Lower leg skin (tissue), 4 donors: ENCODE measurements at regions not wholly inside any gene's neighbourhood (a gene's known extent, or its start where the extent isn't known, plus 50 kb on each side); places are given as distances from the start of the nearest gene placed in this dataset.
A peak's percentile ranks its signal among the peaks of the same experiment; 100 is the strongest.

Experiments used
- DNase-seq, 2 donors: peaks; one replicate each; pipeline ENCODE4 v3.0.0-alpha.2; 2019; ENCODE audit warnings: low spot score in 2 of 2
- H3K4me3 ChIP-seq: fragments of 200-600 bp; sonication (generic); 2 replicates; pipeline ENCODE4 v1.5.1; 2017; ENCODE audit warnings: mild to moderate bottlenecking, low read depth; ENCODE audit not compliant: poor library complexity, severe bottlenecking
- CTCF ChIP-seq, 3 donors: fragments of 450-650 bp; IDR thresholded peaks; one replicate each; pipeline ENCODE4 v1.5.1; 2016; ENCODE audit warnings: antibody characterized with exemption in 3 of 3, mild to moderate bottlenecking in 3 of 3, moderate library complexity in 2 of 3
- POLR2A ChIP-seq, 2 donors: fragments of 450-650 bp; IDR thresholded peaks; one replicate each; pipeline ENCODE4 v1.6.1; 2016 to 2017; ENCODE audit warnings: antibody characterized with exemption in 2 of 2, mild to moderate bottlenecking in 1 of 2, moderate library complexity in 1 of 2
- WGBS, 2 donors: methylation state at CpG; one replicate each; pipeline ENCODE4 v1.1.5; 2018; 5-methylcytosine and 5-hydroxymethylcytosine counted together
- intact Hi-C: fragments of 100-400 bp; cut with DNase I; formaldehyde crosslinking; loops from one replicate; pipeline ENCODE4 v1.15.0; 2023; ENCODE audit warnings: low total_unique reads

DNA sequence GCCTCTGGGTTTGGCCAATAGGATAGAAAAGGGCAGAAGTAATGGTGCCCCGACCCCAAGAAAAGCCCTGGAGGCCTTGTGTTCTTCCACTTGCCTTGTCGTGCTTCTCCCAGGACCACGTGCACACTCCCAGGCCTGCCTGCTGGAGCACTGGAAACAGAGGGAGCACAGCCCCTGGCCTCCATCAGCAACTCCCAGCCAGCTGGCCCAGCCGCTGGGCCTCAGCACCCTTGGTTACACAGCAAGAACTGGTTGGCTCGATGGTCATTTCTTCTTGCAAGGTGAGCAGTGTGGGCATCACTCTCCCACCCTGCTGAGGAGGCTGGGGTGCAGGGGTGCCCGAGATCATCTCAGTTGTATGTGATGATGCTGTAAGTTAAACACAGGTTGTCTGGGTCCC lies 69.2 kb upstream of the CST7 start:
- no peak overlapping the region for H3K4me3 ChIP-seq
- TF ChIP-seq POLR2A (IDR thresholded peaks at IDR 0.05), result no peak
- WGBS, 2 donors, result 86 to 90% methylated on average over 6 of the region's 6 CpGs
- peak in 1 of 2 donors; percentile 53 for DNase-seq
- intact Hi-C loops, result no loop called here

DNA sequence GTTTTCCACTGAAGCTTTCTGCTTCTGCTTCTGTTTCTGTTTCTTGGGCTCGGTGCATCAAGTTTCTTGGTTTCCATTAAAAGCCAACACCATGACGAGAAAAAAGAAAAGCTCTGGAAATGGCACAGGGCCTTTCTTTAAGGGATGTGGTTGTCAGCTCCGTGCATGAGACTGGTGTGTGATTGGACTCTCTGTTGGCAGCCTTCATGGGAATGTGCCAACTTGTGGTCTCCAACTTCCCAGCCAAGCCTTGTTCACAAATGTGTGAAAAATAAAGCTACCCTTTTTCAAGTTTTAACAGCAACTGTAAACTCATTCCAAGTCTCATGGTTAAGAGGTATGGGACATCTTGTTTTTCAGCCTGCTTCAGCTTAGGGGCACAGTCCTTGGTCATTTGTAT lies 68.7 kb upstream of the CST7 start:
- TF ChIP-seq CTCF (IDR thresholded peaks at IDR 0.05), result no peak
- TF ChIP-seq POLR2A (IDR thresholded peaks at IDR 0.05), result no peak
- H3K4me3 ChIP-seq, result no peak overlapping the region
- DNase-seq, result no peak
- intact Hi-C loops, result no loop called here
- 42 to 59% methylated on average over 3 of the region's 3 CpGs for WGBS, 2 donors

GRCh38 chr20:24890286-24890685 lies 58.8 kb upstream of the CST7 start:
- TF ChIP-seq CTCF (IDR thresholded peaks at IDR 0.05), result no peak
- TF ChIP-seq POLR2A (IDR thresholded peaks at IDR 0.05), result no peak
- DNase-seq, result no peak
- intact Hi-C loops, result no loop called here
- H3K4me3 ChIP-seq, result no peak overlapping the region
- 91% methylated on average over 9 of the region's 9 CpGs for WGBS, 2 donors

- DNase-seq, result no peak
- no peak for TF ChIP-seq CTCF (IDR thresholded peaks at IDR 0.05)
- TF ChIP-seq POLR2A (IDR thresholded peaks at IDR 0.05), result no peak
- no peak overlapping the region for H3K4me3 ChIP-seq
- intact Hi-C loops, result no loop called here
- 90 to 96% methylated on average over 30 to 34 of the region's 34 CpGs for WGBS, 2 donors
Measured at GRCh38 chr20:24891546-24892393, 57.3 kb upstream of the CST7 start.

DNA sequence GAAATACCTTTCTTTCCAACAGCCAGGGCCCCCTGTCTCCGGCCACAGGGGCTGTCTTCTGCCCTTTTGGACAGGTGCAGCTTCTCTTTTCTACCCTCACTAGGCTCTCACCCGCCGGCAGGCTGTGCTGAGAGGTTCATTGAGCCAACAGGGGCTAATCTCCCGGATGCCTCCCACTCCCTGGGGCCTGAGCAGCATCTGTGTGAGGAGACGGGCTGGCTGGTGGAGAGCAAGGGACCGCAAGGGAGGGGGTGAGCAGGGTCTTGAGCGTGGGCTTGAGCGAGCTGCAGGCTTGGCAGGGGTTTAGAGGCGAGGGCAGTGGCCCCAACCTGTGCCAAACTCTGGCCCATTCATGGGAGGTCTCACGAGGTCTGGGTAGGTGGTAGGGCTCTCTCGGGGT lies 56.5 kb upstream of the CST7 start:
- TF ChIP-seq POLR2A (IDR thresholded peaks at IDR 0.05) (no peak), CTCF (IDR thresholded peaks at IDR 0.05) (no peak)
- intact Hi-C loops, result no loop called here
- 88 to 92% methylated on average over 11 of the region's 11 CpGs for WGBS, 2 donors
- no peak for DNase-seq
- no peak overlapping the region for H3K4me3 ChIP-seq

DNA sequence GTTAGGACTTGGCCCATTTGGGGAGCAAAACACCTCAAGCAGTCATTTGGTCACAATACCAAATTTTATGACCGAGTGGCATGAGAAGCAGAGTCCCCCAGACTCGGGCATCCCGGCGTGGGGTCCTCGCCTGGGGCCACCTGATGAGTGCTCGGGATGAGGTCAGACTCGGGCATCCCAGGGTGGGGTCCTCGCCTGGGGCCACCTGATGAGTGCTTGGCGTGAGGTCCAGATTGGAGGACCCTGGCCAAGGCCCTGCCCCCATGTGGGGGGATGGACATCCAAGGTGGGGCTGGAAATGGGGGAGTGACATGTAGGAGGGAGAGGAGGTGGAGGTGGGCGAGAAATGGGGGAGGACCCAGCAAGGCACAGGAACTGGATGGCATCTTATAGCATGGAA lies 56.1 kb upstream of the CST7 start:
- 90 to 92% methylated on average over 10 of the region's 10 CpGs for WGBS, 2 donors
- intact Hi-C loops, result no loop called here
- H3K4me3 ChIP-seq, result no peak overlapping the region
- no peak for TF ChIP-seq CTCF (IDR thresholded peaks at IDR 0.05)
- no peak for TF ChIP-seq POLR2A (IDR thresholded peaks at IDR 0.05)
- no peak for DNase-seq
